Renal cortex interstitium (tissue), 11 donors: ENCODE measurements at regions not wholly inside any gene's neighbourhood (a gene's known extent, or its start where the extent isn't known, plus 50 kb on each side); places are given as distances from the start of the nearest gene placed in this dataset.
"Not testable (repeated sequence)": the region's sequence is repeated elsewhere in the genome, so short reads cannot be mapped to it uniquely, and the experiment has no call there.

Source experiments
- DNase-seq, 11 donors: peaks; one replicate each; pipeline ENCODE4 v3.0.0-alpha.2; 2013; ENCODE audit warnings: low read depth in 9 of 11, low spot score in 4 of 11; ENCODE audit errors: extremely low read depth in 1 of 11

- no peak for DNase-seq
Measured at GRCh38 chr1:229157480-229157879, 113.4 kb upstream of the RAB4A start.

GRCh38 chr1:229158341-229158921 is 112.5 kb upstream of the RAB4A start:
- DNase-seq: no peak

- no peak for DNase-seq
Measured at GRCh38 chr1:229158927-229159326, 112.0 kb upstream of the RAB4A start.

GRCh38 chr1:229159668-229160544 is 111.0 kb upstream of the RAB4A start:
- no peak for DNase-seq

- no peak for DNase-seq
Measured at GRCh38 chr1:229161740-229162139, 109.2 kb upstream of the RAB4A start.

- no peak for DNase-seq
Measured at GRCh38 chr1:229162825-229163515, 107.9 kb upstream of the RAB4A start.

GRCh38 chr1:229164348-229164747 is 106.6 kb upstream of the RAB4A start:
- no peak for DNase-seq

- no peak for DNase-seq
Measured at GRCh38 chr1:229164836-229165735, 105.8 kb upstream of the RAB4A start.

- no peak for DNase-seq
Measured at GRCh38 chr1:229167318-229167717, 103.6 kb upstream of the RAB4A start.

GRCh38 chr1:229169399-229169798 is 101.5 kb upstream of the RAB4A start:
- DNase-seq: no peak

- no peak for DNase-seq
Measured at GRCh38 chr1:229170274-229170673, 100.6 kb upstream of the RAB4A start.

- DNase-seq: no peak
Measured at GRCh38 chr1:229170778-229171505, 100.0 kb upstream of the RAB4A start.

- DNase-seq: no peak
Measured at GRCh38 chr1:229171934-229172333, 99.0 kb upstream of the RAB4A start.

- not testable (repeated sequence) for DNase-seq
Measured at GRCh38 chr1:229173491-229174476, 97.1 kb upstream of the RAB4A start.

- DNase-seq: not testable (repeated sequence)
Measured at GRCh38 chr1:229175297-229175696, 95.6 kb upstream of the RAB4A start.

- not testable (repeated sequence) for DNase-seq
Measured at GRCh38 chr1:229176457-229176856, 94.5 kb upstream of the RAB4A start.

- no peak for DNase-seq
Measured at GRCh38 chr1:229180161-229180560, 90.8 kb upstream of the RAB4A start.
